ENCODE measurements at regions not wholly inside any gene's neighbourhood (a gene's known extent, or its start where the extent isn't known, plus 50 kb on each side); places are given as distances from the start of the nearest gene placed in this dataset.
"Not testable (repeated sequence)": the region's sequence is repeated elsewhere in the genome, so short reads cannot be mapped to it uniquely, and the experiment has no call there.

DNA sequence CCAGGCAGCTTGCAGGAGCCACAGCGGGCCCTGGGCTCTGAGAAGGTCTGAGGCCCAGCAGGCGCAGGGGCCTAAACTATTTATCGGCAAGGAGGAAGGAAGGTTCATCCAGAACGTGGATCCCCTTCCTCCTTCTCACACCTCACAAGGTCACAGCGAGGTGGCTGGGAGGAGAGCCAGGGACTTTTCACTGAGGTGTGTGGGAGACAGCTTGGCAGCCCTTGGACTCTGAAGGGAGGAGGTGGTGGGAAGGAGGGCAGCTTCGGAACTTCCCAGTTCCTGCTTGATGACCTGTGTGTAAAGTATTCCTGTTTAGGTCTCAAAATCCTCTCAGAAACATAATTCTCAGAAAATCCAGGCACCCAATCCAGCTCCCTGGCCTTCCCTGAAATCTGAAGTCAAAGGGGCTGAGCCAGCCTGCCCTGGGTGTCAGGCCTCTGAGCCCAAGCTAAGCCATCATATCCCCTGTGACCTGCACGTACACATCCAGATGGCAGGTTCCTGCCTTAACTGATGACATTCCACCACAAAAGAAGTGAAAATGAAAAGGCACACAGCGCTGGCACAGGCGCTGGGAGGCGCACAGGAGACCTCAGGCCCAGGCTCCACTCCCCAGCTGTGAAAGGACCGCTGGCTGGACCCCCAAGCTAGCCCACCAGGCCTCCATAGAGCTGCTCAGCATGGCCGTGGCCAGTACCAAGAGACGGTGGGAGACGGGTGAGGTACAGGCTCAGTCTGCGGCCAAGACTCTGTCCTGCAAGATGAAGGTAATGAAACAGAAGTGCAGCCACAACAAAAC, 269.4 kb upstream of the FRG2C start:
- TF ChIP-seq, protein P1, sequence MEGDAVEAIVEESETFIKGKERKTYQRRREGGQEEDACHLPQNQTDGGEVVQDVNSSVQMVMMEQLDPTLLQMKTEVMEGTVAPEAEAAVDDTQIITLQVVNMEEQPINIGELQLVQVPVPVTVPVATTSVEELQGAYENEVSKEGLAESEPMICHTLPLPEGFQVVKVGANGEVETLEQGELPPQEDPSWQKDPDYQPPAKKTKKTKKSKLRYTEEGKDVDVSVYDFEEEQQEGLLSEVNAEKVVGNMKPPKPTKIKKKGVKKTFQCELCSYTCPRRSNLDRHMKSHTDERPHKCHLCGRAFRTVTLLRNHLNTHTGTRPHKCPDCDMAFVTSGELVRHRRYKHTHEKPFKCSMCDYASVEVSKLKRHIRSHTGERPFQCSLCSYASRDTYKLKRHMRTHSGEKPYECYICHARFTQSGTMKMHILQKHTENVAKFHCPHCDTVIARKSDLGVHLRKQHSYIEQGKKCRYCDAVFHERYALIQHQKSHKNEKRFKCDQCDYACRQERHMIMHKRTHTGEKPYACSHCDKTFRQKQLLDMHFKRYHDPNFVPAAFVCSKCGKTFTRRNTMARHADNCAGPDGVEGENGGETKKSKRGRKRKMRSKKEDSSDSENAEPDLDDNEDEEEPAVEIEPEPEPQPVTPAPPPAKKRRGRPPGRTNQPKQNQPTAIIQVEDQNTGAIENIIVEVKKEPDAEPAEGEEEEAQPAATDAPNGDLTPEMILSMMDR (IDR thresholded peaks at IDR 0.05) = not testable (repeated sequence)
- TF ChIP-seq POLR2A (IDR thresholded peaks at IDR 0.05) = not testable (repeated sequence)

Measured in right lobe of liver (tissue), 4 donors.